ENCODE measurements at regions not wholly inside any gene's neighbourhood (a gene's known extent, or its start where the extent isn't known, plus 50 kb on each side); places are given as distances from the start of the nearest gene placed in this dataset.

DNA sequence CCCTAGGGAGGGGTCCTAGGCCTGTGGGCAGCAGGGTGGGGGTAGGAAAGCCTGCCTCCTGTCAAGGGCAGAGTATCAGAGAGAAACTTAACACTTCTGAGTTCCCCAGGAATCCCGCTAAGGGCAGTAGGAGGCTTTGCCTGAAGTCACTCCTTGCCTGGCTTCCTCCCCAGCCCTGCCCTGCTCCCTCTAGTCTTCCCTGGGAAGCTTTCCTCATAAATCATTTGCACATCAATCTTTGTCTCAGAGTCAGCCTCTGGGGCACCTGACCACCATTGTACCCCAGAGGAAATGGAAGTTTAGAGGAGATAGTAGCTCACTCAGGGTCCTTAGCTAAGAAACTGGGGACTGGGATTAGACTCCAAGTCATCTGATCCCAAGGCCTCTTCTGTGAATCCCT, 129.4 kb upstream of the TLE3 start:
- no peaks in the 10 kb centered on the region for H3K79me1 ChIP-seq (ENCODE audit: low read depth in 1 of 2, low read length in 2 of 2)
- H3K23ac ChIP-seq (ENCODE audit: low read depth, low read length) = no peak overlapping the region
- no peak overlapping the region for H3K4me2 ChIP-seq (ENCODE audit: low read depth, low read length)
- TF ChIP-seq CHD1 (IDR thresholded peaks at IDR 0.05; ENCODE audit: low read depth, low read length) = no peak
- no peak for TF ChIP-seq MAFK (IDR thresholded peaks at IDR 0.05; ENCODE audit: low read depth, low read length)
- TF ChIP-seq POLR2A (IDR thresholded peaks at IDR 0.05; ENCODE audit: low read depth, low read length) = no peak
- TF ChIP-seq SMC3 (IDR thresholded peaks at IDR 0.05; ENCODE audit: low read depth, low read length) = no peak
- TF ChIP-seq, protein P1, sequence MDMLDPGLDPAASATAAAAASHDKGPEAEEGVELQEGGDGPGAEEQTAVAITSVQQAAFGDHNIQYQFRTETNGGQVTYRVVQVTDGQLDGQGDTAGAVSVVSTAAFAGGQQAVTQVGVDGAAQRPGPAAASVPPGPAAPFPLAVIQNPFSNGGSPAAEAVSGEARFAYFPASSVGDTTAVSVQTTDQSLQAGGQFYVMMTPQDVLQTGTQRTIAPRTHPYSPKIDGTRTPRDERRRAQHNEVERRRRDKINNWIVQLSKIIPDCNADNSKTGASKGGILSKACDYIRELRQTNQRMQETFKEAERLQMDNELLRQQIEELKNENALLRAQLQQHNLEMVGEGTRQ (IDR thresholded peaks at IDR 0.05; ENCODE audit: low read depth, low read length) = no peak
- TF ChIP-seq RCOR1 (IDR thresholded peaks at IDR 0.05; ENCODE audit: insufficient replicate concordance, low read length) = no peak
- no peaks in the 10 kb centered on the region for H3K36me3 ChIP-seq (ENCODE audit: control insufficient read depth, insufficient read depth, low read length)
- DNase-seq (no peak), ATAC-seq (ENCODE audit: low read depth) (no peak)
- dilution Hi-C loops (cut with HindIII; ENCODE audit: low sequenced_read_pairs, unreplicated experiment) = no loop called here
- no peak overlapping the region for H2BK20ac ChIP-seq (ENCODE audit: low read depth, low read length)
- no peak overlapping the region for H3K56ac ChIP-seq (ENCODE audit: extremely low read depth, insufficient read depth, low read length)
- H3K18ac ChIP-seq (ENCODE audit: low read depth, low read length) = no peak overlapping the region
- H2BK120ac ChIP-seq (ENCODE audit: low read depth, low read length) = no peak overlapping the region
- H2BK5ac ChIP-seq (ENCODE audit: low read depth, low read length, poor library complexity, severe bottlenecking) = no peak overlapping the region
- WGBS, 2 experiments (ENCODE audit: extremely low coverage in 2 of 2, insufficient read length in 1 of 2) = no CpG with 5 or more reads among the region's 1 CpG
- H2AK5ac ChIP-seq (ENCODE audit: low read depth, low read length) = no peak overlapping the region
- no peak overlapping the region for H2AFZ ChIP-seq (replicated peaks; ENCODE audit: low read length, poor library complexity)
- ChIA-PET CTCF (no interaction called here), POLR2A (ENCODE audit: unreplicated experiment) (no interaction called here)
- no peak overlapping the region for H4K8ac ChIP-seq (ENCODE audit: low read depth in 2 of 2, low read length in 2 of 2)
- H2BK15ac ChIP-seq (ENCODE audit: low read depth, low read length) = no peak overlapping the region
- H3K9ac ChIP-seq (ENCODE audit: low read depth, low read length) = no peak overlapping the region
- H4K5ac ChIP-seq (ENCODE audit: low read depth, low read length) = no peak overlapping the region
- no peaks in the 10 kb centered on the region for H3K9me1 ChIP-seq (ENCODE audit: insufficient read depth, low read length)
- no peak overlapping the region for H2AK9ac ChIP-seq (replicated peaks; ENCODE audit: low read depth, low read length, poor library complexity)
- H4K20me1 ChIP-seq (ENCODE audit: insufficient read depth, low read length) = no peaks in the 10 kb centered on the region
- H3K4me3 ChIP-seq (ENCODE audit: insufficient read depth, low read depth, low read length) = no peak overlapping the region
- peaks cover 2% of the 10 kb centered on the region; the same call in 1 of the 2 replicates for H3K9me3 ChIP-seq (ENCODE audit: control insufficient read depth, insufficient read depth, low read length)
- H3K4ac ChIP-seq (ENCODE audit: low read depth, low read length) = no peak overlapping the region
- no peaks in the 10 kb centered on the region for H3K4me1 ChIP-seq (ENCODE audit: control insufficient read depth, insufficient read depth, low read length)
- no TSS peak for BruUV-seq (replicated peaks)
- H3K27me3 ChIP-seq (ENCODE audit: control insufficient read depth, insufficient read depth, low read length) = peaks cover 38% of the 10 kb centered on the region
- H3K27ac ChIP-seq (ENCODE audit: insufficient read depth, low read length) = no peak overlapping the region
- in situ Hi-C loops (cut with MboI; ENCODE audit: low sequenced_read_pairs) = no loop called here
- H4K91ac ChIP-seq (ENCODE audit: insufficient read depth, low read depth, low read length) = no peak overlapping the region
- no peak overlapping the region for H3K14ac ChIP-seq (replicated peaks; ENCODE audit: low read depth, low read length)
- intact Hi-C loops (cut with micrococcal nuclease) = no loop called here
